ENCODE measurements at regions not wholly inside any gene's neighbourhood (a gene's known extent, or its start where the extent isn't known, plus 50 kb on each side); places are given as distances from the start of the nearest gene placed in this dataset.

DNA sequence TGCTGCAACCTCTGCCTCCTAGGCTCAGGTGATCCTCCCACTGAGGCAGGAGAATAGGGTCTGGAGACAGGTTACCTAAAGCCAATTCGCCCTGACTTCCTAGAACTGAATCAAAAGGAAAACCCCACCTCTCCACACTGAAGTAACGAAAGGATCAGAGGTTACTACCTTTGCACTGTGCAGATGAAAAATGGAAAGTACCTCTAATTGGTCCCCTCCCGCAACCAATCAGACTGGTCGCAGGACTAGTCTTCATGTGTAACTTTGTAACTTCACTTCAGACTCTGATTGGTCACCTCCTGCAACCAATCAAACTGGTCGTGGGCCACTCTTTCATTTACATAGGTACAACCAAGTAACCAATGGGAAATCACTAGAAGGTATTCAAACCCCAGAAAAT, 61.1 kb downstream of the ATXN3L start:
- DNase-seq (ENCODE audit: low spot score), result no peak
- TF ChIP-seq, protein P1, sequence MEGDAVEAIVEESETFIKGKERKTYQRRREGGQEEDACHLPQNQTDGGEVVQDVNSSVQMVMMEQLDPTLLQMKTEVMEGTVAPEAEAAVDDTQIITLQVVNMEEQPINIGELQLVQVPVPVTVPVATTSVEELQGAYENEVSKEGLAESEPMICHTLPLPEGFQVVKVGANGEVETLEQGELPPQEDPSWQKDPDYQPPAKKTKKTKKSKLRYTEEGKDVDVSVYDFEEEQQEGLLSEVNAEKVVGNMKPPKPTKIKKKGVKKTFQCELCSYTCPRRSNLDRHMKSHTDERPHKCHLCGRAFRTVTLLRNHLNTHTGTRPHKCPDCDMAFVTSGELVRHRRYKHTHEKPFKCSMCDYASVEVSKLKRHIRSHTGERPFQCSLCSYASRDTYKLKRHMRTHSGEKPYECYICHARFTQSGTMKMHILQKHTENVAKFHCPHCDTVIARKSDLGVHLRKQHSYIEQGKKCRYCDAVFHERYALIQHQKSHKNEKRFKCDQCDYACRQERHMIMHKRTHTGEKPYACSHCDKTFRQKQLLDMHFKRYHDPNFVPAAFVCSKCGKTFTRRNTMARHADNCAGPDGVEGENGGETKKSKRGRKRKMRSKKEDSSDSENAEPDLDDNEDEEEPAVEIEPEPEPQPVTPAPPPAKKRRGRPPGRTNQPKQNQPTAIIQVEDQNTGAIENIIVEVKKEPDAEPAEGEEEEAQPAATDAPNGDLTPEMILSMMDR (IDR thresholded peaks at IDR 0.05), result no peak
- Histone ChIP-seq H3K27ac (no peak overlapping the region), H3K4me3 (no peak overlapping the region)

DNA sequence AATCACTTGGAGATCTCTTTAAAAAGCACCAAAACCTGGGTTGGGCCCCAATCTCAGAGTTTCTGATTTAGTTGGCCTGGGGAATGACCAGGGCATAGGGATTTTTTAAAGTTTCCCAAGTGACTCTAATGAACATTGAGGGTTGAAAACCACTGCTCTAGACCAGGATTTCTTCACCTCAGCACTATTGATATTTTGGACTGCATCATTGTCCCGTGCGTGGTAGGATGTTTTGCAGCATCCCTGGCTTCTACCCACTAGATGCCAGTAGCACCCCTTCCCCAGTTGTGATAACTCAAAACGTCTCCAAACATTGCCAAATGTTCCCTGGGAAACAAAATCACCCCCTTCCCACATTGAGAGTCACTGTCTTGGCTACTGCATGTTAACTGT, 61.8 kb downstream of the ATXN3L start:
- Histone ChIP-seq H3K27ac (no peak overlapping the region), H3K4me3 (no peak overlapping the region)
- TF ChIP-seq, protein P1 (IDR thresholded peaks at IDR 0.05), result no peak
- DNase-seq (ENCODE audit: low spot score), result no peak

DNA sequence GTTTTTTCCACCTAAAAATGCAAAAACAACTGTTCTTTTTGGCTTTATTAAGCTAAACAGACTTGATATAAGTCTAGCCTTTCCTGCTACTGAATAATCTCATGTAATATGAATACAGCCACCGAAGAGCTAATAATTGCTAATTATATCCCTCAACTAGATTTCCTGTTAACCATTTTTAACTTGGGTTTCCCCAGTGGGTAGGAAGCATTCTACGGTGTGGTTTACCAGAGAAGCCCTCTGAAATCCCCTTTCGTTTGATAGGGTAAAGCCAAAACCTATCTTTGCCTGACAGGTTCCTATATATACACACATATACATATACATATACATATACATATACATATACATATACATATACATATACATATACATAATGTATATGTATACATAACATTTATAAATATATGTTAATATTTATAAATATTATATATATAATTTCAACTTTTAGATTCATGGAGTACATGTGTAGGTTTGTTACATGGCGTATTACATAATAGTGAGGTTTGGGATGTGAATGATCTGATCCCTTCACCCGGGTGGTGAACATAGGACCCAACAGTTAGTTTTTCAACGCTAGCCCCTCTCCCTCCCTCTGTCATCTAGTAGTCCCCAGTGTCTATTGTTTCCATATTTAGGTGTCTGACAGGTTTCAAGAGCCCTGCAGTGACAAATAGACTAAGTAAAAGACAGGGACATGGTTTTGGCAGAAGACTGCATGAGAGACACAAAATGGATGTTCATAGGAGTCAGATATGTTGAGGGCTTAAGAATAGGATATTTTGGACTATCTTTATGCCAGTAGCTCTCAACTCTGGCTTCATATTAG, 62.4 kb downstream of the ATXN3L start:
- no peak overlapping the region for H3K27ac ChIP-seq
- no peak for DNase-seq (ENCODE audit: low spot score)
- no peak overlapping the region for H3K4me3 ChIP-seq
- TF ChIP-seq, protein P1 (IDR thresholded peaks at IDR 0.05), result no peak

DNA sequence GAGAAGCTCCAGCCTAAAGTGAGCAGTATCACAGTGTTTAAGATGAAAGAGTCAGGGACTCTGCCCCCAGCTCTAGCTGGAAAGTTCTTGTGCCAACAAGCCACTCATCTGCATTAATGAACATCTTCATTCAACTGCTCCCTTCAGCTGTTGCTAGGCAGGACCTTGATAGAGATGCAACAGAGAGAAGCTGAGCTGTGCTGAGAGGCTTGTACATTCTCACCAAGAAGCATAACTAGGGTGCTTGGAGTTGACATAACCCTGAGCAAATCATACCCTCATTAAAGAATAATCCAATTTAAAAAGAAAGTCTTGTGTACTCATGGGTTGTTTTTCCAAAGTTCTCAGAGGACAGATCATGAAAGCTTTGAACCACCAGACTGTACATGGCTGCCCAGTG, 63.2 kb downstream of the ATXN3L start:
- Histone ChIP-seq H3K27ac (no peak overlapping the region), H3K4me3 (no peak overlapping the region)
- no peak for DNase-seq (ENCODE audit: low spot score)
- TF ChIP-seq, protein P1 (IDR thresholded peaks at IDR 0.05), result no peak

DNA sequence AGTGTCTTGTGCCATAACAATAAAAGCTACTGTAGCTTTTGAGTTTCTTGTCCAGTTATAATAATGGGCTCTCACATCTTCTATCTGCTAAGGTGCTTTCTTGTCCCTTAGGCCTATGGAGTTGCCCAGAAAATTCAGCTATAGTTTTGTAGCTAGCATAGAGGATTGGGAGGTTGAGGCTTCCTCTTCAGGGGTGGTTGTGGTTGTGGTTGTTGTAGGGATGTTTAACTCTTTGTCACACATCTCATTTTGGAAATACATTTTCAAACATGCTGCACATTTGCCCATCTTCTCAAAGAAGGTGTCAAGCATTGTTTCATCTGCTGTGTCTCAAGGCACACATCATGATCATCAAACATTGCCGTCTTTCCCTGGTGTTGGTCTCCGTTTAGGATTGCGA, 65.0 kb downstream of the ATXN3L start:
- Histone ChIP-seq H3K4me3 (no peak overlapping the region), H3K27ac (no peak overlapping the region)
- no peak for DNase-seq (ENCODE audit: low spot score)
- TF ChIP-seq, protein P1 (IDR thresholded peaks at IDR 0.05), result no peak

DNA sequence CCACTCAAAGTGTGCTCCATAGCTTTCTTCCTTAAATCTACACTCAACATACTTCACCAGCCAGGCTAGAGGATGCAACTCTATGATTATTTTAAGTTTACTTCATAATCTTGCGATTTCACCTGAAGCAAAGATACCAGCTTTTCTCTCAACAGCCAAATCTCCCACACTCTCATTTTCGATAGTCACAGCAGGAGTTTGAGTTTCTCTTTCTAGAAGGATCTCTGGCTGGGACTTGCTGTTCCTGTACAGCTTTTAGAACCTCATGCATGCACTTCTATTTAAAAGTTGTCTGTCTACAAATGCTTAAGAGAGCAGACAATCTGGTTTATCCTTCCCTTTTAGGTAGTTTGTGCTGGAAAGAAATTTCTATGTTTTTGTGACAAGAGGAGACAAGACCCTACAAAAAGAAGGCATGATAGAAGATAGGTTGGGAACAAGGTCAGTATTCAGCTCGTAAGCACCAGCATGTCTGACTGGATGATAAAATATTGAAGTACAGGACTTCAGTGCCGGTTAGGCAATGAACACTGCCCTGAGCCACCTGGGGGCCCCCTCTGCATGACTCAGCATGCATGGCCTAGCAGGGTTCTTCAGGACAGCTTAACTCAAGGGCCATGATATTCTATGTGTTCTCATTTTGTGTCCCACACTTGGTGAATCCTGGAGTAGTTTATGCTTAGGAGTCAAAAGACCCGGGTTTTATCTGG, 65.6 kb downstream of the ATXN3L start:
- Histone ChIP-seq H3K4me3 (no peak overlapping the region), H3K27ac (peak overlapping the region in 1 of 2 donors; percentile 8)
- no peak for DNase-seq (ENCODE audit: low spot score)
- TF ChIP-seq, protein P1 (IDR thresholded peaks at IDR 0.05), result no peak

DNA sequence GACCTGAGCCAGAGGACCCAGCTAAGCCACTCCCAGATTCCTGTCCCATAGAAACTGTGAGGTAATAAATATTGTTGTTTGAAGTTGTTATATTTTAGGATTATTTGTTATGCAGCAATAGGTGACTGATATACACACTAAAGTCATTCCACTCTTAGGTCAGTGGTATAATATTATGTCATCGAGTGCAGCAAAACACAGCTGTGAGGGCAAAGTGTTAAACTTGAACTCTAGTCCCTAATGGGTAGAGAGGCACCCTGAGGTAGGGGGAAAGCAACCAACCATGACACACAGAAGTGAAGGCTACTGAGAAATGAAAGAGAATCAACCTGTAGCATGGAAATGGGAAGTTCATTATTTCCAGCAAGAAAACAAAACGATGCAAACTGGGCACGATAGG, 66.6 kb downstream of the ATXN3L start:
- Histone ChIP-seq H3K27ac (no peak overlapping the region), H3K4me3 (no peak overlapping the region)
- DNase-seq (ENCODE audit: low spot score), result no peak
- TF ChIP-seq, protein P1 (IDR thresholded peaks at IDR 0.05), result no peak

All from coronary artery (tissue), 2 donors.